Endothelial cell of umbilical vein (primary cell): ENCODE measurements at regions not wholly inside any gene's neighbourhood (a gene's known extent, or its start where the extent isn't known, plus 50 kb on each side); places are given as distances from the start of the nearest gene placed in this dataset.

ENCODE experiments used
- BruUV-seq: library from RNA; stranded (reverse); fragments of 400-500 nt; replicated peaks from 2 replicates; lab custom pipeline; 2021; lab: Mats Ljungman, UMichigan
- CTCF ChIA-PET: fragments of 300-600, 350-600 bp; sonication (Branson Sonifier 250); formaldehyde crosslinking; loops from one replicate; lab custom pipeline; 2021; ENCODE audit warnings: antibody characterized with exemption, inconsistent platforms; lab: Charles Lee
- POLR2A ChIA-PET: fragments of 300-600, 350-600 bp; sonication (Branson Sonifier 250); formaldehyde crosslinking; loops from one replicate; lab custom pipeline; 2021; ENCODE audit warnings: antibody characterized with exemption, inconsistent platforms; lab: Charles Lee
- DNase-seq: peaks from one replicate; pipeline ENCODE4 v3.0.0-alpha.2; 2011; ENCODE audit warnings: low read depth, low spot score
- FAIRE-seq: peaks from 2 replicates; lab custom pipeline; 2011; peaks lifted over from hg19 to GRCh38; lab: Jason Lieb, UNC
- H2AFZ ChIP-seq: 2 replicates; pipeline ENCODE4 v1.6.0; 2012; ENCODE audit warnings: low read depth, low read length, control low read depth, inconsistent platforms
- H3K27ac ChIP-seq: 2 replicates; pipeline ENCODE4 v1.5.1; 2011; ENCODE audit warnings: low read depth, mild to moderate bottlenecking, control low read depth, low read length, moderate library complexity; ENCODE audit not compliant: insufficient read depth
- H3K27me3 ChIP-seq, 2 experiments: 2 replicates each; pipeline versions ENCODE4 v1.6.0 to v1.6.1; 2011; ENCODE audit warnings: low read length in 2 of 2, mixed read lengths in 1 of 2; ENCODE audit not compliant: control insufficient read depth in 2 of 2, insufficient read depth in 2 of 2
- H3K36me3 ChIP-seq, 2 experiments: 2 replicates in 1 of 2; 3 replicates in 1 of 2; pipeline ENCODE4 v1.5.1; 2011; ENCODE audit warnings: low read length in 2 of 2, mild to moderate bottlenecking in 1 of 2, moderate library complexity in 1 of 2; ENCODE audit not compliant: control insufficient read depth in 2 of 2, insufficient read depth in 2 of 2; ENCODE audit errors: extremely low read depth in 1 of 2
- H3K4me1 ChIP-seq: 3 replicates; pipeline ENCODE4 v1.5.1; 2011; ENCODE audit warnings: mild to moderate bottlenecking, low read length; ENCODE audit not compliant: control insufficient read depth, insufficient read depth; ENCODE audit errors: extremely low read depth
- H3K4me2 ChIP-seq: 2 replicates; pipeline ENCODE4 v1.6.1; 2011; ENCODE audit warnings: low read length, control low read depth, mixed read lengths; ENCODE audit not compliant: insufficient read depth
- H3K4me3 ChIP-seq, 3 experiments: fragments of 200-600 bp in 1 of 3; sonication (generic), shearing (Covaris generic) in 1 of 3; replicated peaks in 1 of 3; 2 replicates each; pipeline ENCODE4 v1.5.1; 2011 to 2016; ENCODE audit warnings: control low read depth in 3 of 3, low read length in 3 of 3, mild to moderate bottlenecking in 2 of 3, inconsistent platforms in 1 of 3, low read depth in 1 of 3, moderate library complexity in 1 of 3; ENCODE audit not compliant: insufficient read depth in 1 of 3
- H3K79me2 ChIP-seq: 2 replicates; pipeline ENCODE4 v1.6.0; 2012; ENCODE audit warnings: low read length, inconsistent platforms; ENCODE audit not compliant: control insufficient read depth, insufficient read depth
- H3K9ac ChIP-seq: replicated peaks from 2 replicates; pipeline ENCODE3; 2011; ENCODE audit warnings: low read length, control low read depth; ENCODE audit not compliant: insufficient read depth; ENCODE audit errors: extremely low read depth
- H3K9me1 ChIP-seq: replicated peaks from 3 replicates; pipeline ENCODE4 v1.6.0; 2011; ENCODE audit warnings: mild to moderate bottlenecking, low read length; ENCODE audit not compliant: control insufficient read depth, insufficient read depth; ENCODE audit errors: extremely low read depth
- H3K9me3 ChIP-seq: replicated peaks from 2 replicates; pipeline ENCODE4 v1.5.1; 2012; ENCODE audit warnings: low read length, inconsistent platforms; ENCODE audit not compliant: control insufficient read depth, insufficient read depth
- H4K20me1 ChIP-seq: replicated peaks from 2 replicates; pipeline ENCODE3; 2011; ENCODE audit warnings: mild to moderate bottlenecking, low read length; ENCODE audit not compliant: control insufficient read depth, insufficient read depth; ENCODE audit errors: extremely low read depth
- CTCF ChIP-seq, 2 donors: IDR thresholded peaks; 1 replicate in 1 of 2; 2 replicates in 1 of 2; pipeline ENCODE4 v1.5.1; 2011; ENCODE audit warnings: low read length in 2 of 2, mild to moderate bottlenecking in 2 of 2, moderate library complexity in 2 of 2, control low read depth in 1 of 2, inconsistent platforms in 1 of 2, low read depth in 1 of 2; ENCODE audit not compliant: insufficient read depth in 1 of 2; ENCODE audit errors: extremely low read depth in 1 of 2
- EZH2 ChIP-seq: IDR thresholded peaks from 2 replicates; pipeline ENCODE4 v1.6.1; 2012; ENCODE audit warnings: borderline replicate concordance, low read depth, mild to moderate bottlenecking, moderate library complexity, low read length, inconsistent platforms; ENCODE audit not compliant: severe bottlenecking
- FOS ChIP-seq: IDR thresholded peaks from 2 replicates; pipeline ENCODE4 v1.6.1; 2011; ENCODE audit warnings: mild to moderate bottlenecking, low read length, moderate library complexity, borderline replicate concordance; ENCODE audit not compliant: insufficient read depth
- GATA2 ChIP-seq: IDR thresholded peaks from 2 replicates; pipeline ENCODE4 v1.7.0; 2011; ENCODE audit warnings: low read depth, mild to moderate bottlenecking, moderate library complexity, mixed read lengths, low read length; ENCODE audit not compliant: insufficient read length, insufficient read depth
- JUN ChIP-seq: IDR thresholded peaks from 2 replicates; pipeline ENCODE4 v1.6.1; 2011; ENCODE audit warnings: borderline replicate concordance, low read depth; ENCODE audit not compliant: insufficient read length, insufficient read depth
- MAX ChIP-seq: IDR thresholded peaks from 2 replicates; pipeline ENCODE4 v1.6.1; 2011; ENCODE audit not compliant: insufficient read depth, insufficient read length
- MYC ChIP-seq: IDR thresholded peaks from one replicate; pipeline ENCODE4 v1.6.1; 2011; ENCODE audit warnings: mild to moderate bottlenecking, low read depth, low read length
- POLR2A ChIP-seq: IDR thresholded peaks from 2 replicates; pipeline ENCODE4 v1.6.1; 2012; ENCODE audit warnings: low read depth, mild to moderate bottlenecking, control low read depth, low read length
- POLR2AphosphoS5 ChIP-seq: IDR thresholded peaks from 2 replicates; pipeline ENCODE4 v1.6.1; 2012; ENCODE audit warnings: low read depth, mild to moderate bottlenecking, control low read depth, low read length, moderate library complexity; ENCODE audit not compliant: insufficient read depth
- dilution Hi-C: fragments of 300-500 bp; cut with MboI; formaldehyde crosslinking; loops from one replicate; pipeline ENCODE4 v1.15.0; 2019; ENCODE audit warnings: low sequenced_read_pairs; ENCODE audit not compliant: extremely low pct_ligation_motif_present
- intact Hi-C: fragments of 100-400 bp; cut with micrococcal nuclease; formaldehyde crosslinking; loops from one replicate; pipeline ENCODE4 v1.10.0; 2022

GRCh38 chr3:18012436-18012835, 270.0 kb upstream of the TBC1D5 start:
- no peaks in the 10 kb centered on the region for H3K9me1 ChIP-seq
- no peaks in the 10 kb centered on the region for H3K79me2 ChIP-seq
- H3K4me1 ChIP-seq: no peaks in the 10 kb centered on the region
- FAIRE-seq (no peak), DNase-seq (no peak)
- ChIA-PET POLR2A (no interaction called here), CTCF (no interaction called here)
- H3K4me3 ChIP-seq: no peak overlapping the region
- H4K20me1 ChIP-seq: no peaks in the 10 kb centered on the region
- TF ChIP-seq POLR2AphosphoS5 (no peak), GATA2 (no peak), EZH2 (no peak), CTCF (IDR thresholded peaks at IDR 0.05; ENCODE audit: extremely low read depth in 1 of 2, insufficient read depth in 1 of 2, low read depth in 1 of 2, low read length in 2 of 2) (no peak), MYC (no peak), JUN (no peak), FOS (no peak), MAX (no peak), POLR2A (no peak)
- H3K36me3 ChIP-seq: no peaks in the 10 kb centered on the region
- H3K9me3 ChIP-seq: no peaks in the 10 kb centered on the region
- no peak overlapping the region for H3K4me2 ChIP-seq
- H2AFZ ChIP-seq: no peak overlapping the region
- intact Hi-C loops (no loop called here), dilution Hi-C loops (no loop called here)
- H3K27ac ChIP-seq: no peak overlapping the region
- no TSS peak for BruUV-seq
- no peak overlapping the region for H3K9ac ChIP-seq
- H3K27me3 ChIP-seq: no peaks in the 10 kb centered on the region
